Upper lobe of right lung (tissue), 1 donor: ENCODE measurements at regions not wholly inside any gene's neighbourhood (a gene's known extent, or its start where the extent isn't known, plus 50 kb on each side); places are given as distances from the start of the nearest gene placed in this dataset.

Experiments
- ATAC-seq: fragments of 200-7000 bp; cut with Tn5 transposase; one replicate; pipeline ENCODE4 v1.9.1; 2020; ENCODE audit warnings: mild to moderate bottlenecking, moderate library complexity
- DNase-seq: peaks from one replicate; pipeline ENCODE4 v3.0.0-alpha.2; 2020
- H3K27ac ChIP-seq: fragments of 200-600 bp; one replicate; pipeline ENCODE4 v1.8.0; 2022
- H3K27me3 ChIP-seq: fragments of 200-600 bp; one replicate; pipeline ENCODE4 v1.8.0; 2022; ENCODE audit warnings: mild to moderate bottlenecking
- H3K36me3 ChIP-seq: fragments of 200-600 bp; one replicate; pipeline ENCODE4 v1.8.0; 2022
- H3K4me1 ChIP-seq: fragments of 200-600 bp; one replicate; pipeline ENCODE4 v1.8.0; 2022
- H3K4me3 ChIP-seq: fragments of 200-600 bp; one replicate; pipeline ENCODE4 v1.8.0; 2022; ENCODE audit warnings: mild to moderate bottlenecking
- H3K9me3 ChIP-seq: fragments of 200-600 bp; one replicate; pipeline ENCODE4 v1.8.0; 2022
- intact Hi-C: fragments of 100-400 bp; cut with DNase I; formaldehyde crosslinking; loops from one replicate; pipeline ENCODE4 v1.11.0; 2022
- TF ChIP-seq, protein P1 (sequence below): fragments of 200-600 bp; IDR thresholded peaks from one replicate; pipeline ENCODE4 v1.8.0; 2022; ENCODE audit warnings: antibody characterized with exemption
- donor health status: DM: no; HTN: yes; CAD: no; lungs with severe emphysema.

DNA sequence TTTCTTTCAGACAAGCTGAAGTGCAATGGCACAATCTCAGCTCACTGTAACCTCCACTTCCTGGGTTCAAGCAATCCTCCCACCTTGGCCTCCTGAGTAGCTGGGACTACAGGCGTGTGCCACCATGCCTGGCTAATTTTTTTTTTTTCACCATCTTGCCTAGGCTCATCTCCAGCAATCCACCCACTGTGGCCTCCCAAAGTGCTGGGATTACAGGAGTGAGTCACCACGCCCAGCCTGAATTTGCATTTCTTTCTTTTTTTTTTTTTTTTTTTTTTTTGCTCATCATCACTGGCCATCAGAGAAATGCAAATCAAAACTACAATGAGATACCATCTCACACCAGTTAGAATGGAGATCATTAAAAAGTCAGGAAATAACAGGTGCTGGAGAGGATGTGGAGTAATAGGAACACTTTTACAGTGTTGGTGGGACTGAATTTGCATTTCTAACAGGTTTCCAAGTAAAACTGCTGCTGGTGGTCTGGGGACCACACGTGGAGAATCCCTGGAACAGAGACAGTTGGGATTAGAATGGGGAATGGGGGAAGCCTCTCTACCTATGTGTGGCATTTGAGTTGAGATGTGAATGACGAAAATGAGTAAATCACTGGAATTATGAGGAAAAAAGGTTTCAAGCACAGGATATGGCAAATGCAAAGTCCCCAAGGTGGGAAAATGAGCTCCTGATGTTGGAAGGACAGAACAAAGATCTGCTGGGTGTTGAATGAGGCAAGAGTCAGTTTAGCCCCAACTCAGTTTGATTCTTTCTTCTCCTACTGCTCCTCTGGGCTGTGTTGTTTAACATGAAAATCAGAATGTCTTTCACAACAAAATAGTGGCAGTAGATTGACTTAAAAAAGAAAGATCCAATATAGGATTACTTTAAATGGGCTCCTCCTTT lies 88.8 kb upstream of the MAP4K4 start:
- H3K4me1 ChIP-seq = no peaks in the 10 kb centered on the region
- TF ChIP-seq, protein P1, sequence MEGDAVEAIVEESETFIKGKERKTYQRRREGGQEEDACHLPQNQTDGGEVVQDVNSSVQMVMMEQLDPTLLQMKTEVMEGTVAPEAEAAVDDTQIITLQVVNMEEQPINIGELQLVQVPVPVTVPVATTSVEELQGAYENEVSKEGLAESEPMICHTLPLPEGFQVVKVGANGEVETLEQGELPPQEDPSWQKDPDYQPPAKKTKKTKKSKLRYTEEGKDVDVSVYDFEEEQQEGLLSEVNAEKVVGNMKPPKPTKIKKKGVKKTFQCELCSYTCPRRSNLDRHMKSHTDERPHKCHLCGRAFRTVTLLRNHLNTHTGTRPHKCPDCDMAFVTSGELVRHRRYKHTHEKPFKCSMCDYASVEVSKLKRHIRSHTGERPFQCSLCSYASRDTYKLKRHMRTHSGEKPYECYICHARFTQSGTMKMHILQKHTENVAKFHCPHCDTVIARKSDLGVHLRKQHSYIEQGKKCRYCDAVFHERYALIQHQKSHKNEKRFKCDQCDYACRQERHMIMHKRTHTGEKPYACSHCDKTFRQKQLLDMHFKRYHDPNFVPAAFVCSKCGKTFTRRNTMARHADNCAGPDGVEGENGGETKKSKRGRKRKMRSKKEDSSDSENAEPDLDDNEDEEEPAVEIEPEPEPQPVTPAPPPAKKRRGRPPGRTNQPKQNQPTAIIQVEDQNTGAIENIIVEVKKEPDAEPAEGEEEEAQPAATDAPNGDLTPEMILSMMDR = no peak

DNA sequence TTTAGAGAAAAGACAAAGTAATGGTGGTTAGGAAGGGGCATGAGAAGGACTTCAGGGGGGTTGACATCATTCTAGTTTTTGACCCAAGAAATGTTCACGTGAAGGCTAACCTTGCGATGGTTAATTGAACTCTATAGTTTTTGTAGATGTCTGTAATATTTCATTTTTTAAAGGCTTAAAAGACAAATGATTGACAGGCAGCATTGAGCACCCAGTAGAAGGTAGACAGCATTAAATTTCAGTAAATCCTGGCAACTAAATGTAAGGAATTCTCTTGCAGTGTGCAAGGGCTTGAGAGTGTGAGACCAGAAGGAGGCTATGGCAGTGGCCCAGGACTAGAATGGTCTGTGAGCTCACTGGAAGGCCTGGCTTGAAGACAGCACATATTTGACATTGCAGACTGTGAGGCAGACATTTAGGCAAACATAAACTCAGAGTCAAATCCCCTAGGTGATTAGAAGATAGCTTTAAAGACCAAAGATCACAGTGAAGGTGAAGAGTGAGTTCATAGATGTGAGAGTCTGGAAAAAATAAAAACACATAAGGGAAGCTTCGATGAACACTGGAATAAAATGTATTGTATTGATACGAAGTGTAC lies 100.1 kb upstream of the MAP4K4 start:
- H3K36me3 ChIP-seq = no peaks in the 10 kb centered on the region
- ATAC-seq = peak; percentile 67
- no peaks in the 10 kb centered on the region for H3K4me1 ChIP-seq
- DNase-seq = no peak
- no peaks in the 10 kb centered on the region for H3K9me3 ChIP-seq
- H3K4me3 ChIP-seq = no peak overlapping the region
- TF ChIP-seq, protein P1 = no peak
- H3K27me3 ChIP-seq = no peaks in the 10 kb centered on the region
- no peak overlapping the region for H3K27ac ChIP-seq
- intact Hi-C loops = no loop called here

More for the DNA sequence above, 88.8 kb upstream of the MAP4K4 start:
- Histone ChIP-seq H3K9me3 (no peaks in the 10 kb centered on the region), H3K27me3 (no peaks in the 10 kb centered on the region), H3K36me3 (no peaks in the 10 kb centered on the region), H3K4me3 (no peak overlapping the region), H3K27ac (no peak overlapping the region)
- ATAC-seq = no peak
- DNase-seq = no peak
- intact Hi-C loops = no loop called here

DNA sequence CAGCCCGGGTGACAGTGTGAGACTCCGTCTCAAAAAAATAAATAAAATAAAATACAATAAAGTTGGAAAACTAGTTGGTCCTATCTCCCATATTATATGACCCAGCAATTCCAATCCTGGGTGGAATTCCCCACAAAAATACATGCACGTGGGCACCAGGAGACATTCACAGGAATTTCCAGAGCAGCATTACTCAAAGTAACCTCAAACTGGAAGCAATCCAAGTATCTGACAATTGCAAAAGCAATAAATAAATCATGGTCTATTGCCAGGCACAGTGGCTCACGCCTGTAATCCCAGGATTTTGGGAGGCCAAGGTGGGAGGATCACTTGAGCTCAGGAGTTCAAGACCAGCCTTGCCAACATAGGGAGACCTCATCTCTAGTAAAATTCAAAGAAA lies 101.2 kb upstream of the MAP4K4 start:
- ATAC-seq (no peak), DNase-seq (no peak)
- Histone ChIP-seq H3K27me3 (no peaks in the 10 kb centered on the region), H3K9me3 (no peaks in the 10 kb centered on the region), H3K27ac (no peak overlapping the region), H3K36me3 (no peaks in the 10 kb centered on the region), H3K4me1 (no peaks in the 10 kb centered on the region), H3K4me3 (no peak overlapping the region)
- TF ChIP-seq, protein P1 = no peak
- intact Hi-C loops = no loop called here

DNA sequence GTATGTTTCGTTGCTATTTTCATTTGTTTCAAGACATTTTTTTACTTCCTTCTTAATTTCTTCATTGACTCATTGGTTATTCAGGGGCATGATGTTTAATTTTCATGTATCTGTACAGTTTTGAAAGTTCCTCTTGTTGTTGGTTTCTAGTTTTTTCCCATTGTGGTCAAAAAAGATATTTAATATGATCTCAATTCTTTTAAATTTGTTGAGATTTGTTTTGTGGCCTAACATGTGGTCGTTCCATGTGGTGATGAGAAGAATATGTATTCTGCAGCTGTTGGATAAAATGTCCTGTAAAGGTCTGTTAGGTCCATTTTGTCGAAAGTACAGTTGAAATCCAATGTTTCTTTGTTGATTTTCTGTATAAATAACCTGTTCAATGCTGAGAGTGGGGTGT lies 110.3 kb upstream of the MAP4K4 start:
- TF ChIP-seq, protein P1 = no peak
- Histone ChIP-seq H3K9me3 (peaks cover 6% of the 10 kb centered on the region), H3K36me3 (no peaks in the 10 kb centered on the region), H3K27me3 (no peaks in the 10 kb centered on the region), H3K4me1 (no peaks in the 10 kb centered on the region), H3K4me3 (no peak overlapping the region), H3K27ac (no peak overlapping the region)
- intact Hi-C loops = no loop called here
- ATAC-seq = no peak
- DNase-seq = no peak

DNA sequence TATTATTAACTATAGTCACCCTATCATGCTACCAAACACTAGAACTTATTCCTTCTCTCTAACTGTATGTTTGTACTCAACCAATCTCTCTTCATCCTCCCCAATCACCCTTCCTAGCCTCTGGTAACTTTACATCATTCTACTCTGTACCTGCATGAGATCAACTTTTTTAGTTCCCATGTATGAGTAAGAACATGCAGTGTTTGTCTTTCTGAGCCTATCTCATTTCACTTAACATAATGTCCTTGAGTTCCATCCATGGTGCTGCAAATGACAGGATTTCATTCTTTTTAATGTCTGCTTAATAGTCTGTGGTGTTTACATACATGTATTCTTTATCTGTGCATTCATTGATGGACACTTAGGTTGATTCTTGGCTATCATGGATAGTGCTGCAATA lies 108.9 kb upstream of the RFX8 start:
- TF ChIP-seq, protein P1 = no peak
- Histone ChIP-seq H3K9me3 (peaks cover 6% of the 10 kb centered on the region), H3K36me3 (no peaks in the 10 kb centered on the region), H3K27ac (no peak overlapping the region), H3K4me3 (no peak overlapping the region), H3K27me3 (no peaks in the 10 kb centered on the region), H3K4me1 (no peaks in the 10 kb centered on the region)
- DNase-seq (no peak), ATAC-seq (no peak)
- intact Hi-C loops = no loop called here
